Activated T-helper 2 cell treated with anti-CD3 and anti-CD28 coated beads, Interferon-gamma antibody, Interleukin-2, Interleukin-4, amounts not matched to agents 10 μg/mL and 5 μg/mL and 100 μg/mL, durations not matched to agents 14 hours and 24 hours and 36 hours (primary cell): ENCODE measurements at regions not wholly inside any gene's neighbourhood (a gene's known extent, or its start where the extent isn't known, plus 50 kb on each side); places are given as distances from the start of the nearest gene placed in this dataset.

ENCODE experiments used
- DNase-seq: peaks from one replicate; pipeline ENCODE4 v3.0.0; 2021; ENCODE audit warnings: low spot score
- H3K27ac Mint-ChIP-seq: one replicate; pipeline ENCODE4 v1.8.0; 2021; ENCODE audit warnings: mixed read lengths
- H3K27me3 Mint-ChIP-seq: one replicate; pipeline ENCODE4 v1.8.0; 2021; ENCODE audit warnings: low read depth, mixed read lengths
- H3K36me3 Mint-ChIP-seq: one replicate; pipeline ENCODE4 v1.8.0; 2021; ENCODE audit warnings: low read depth, mixed read lengths
- H3K4me1 Mint-ChIP-seq: one replicate; pipeline ENCODE4 v1.8.0; 2021; ENCODE audit warnings: low read depth, mixed read lengths
- H3K4me3 Mint-ChIP-seq: one replicate; pipeline ENCODE4 v1.8.0; 2021; ENCODE audit warnings: low read depth, mild to moderate bottlenecking, moderate library complexity, mixed read lengths
- H3K9me3 Mint-ChIP-seq: one replicate; pipeline ENCODE4 v1.8.0; 2021; ENCODE audit warnings: mixed read lengths
- intact Hi-C: fragments of 100-400 bp; cut with micrococcal nuclease; formaldehyde crosslinking; loops from one replicate; pipeline ENCODE4 v1.15.1; 2023

GRCh38 chr2:18741191-18741590, 151.8 kb upstream of the NT5C1B start:
- Mint-ChIP-seq H3K27me3 (no peaks in the 10 kb centered on the region), H3K27ac (no peak overlapping the region), H3K4me1 (no peaks in the 10 kb centered on the region), H3K36me3 (no peaks in the 10 kb centered on the region), H3K4me3 (no peak overlapping the region), H3K9me3 (no peaks in the 10 kb centered on the region)
- DNase-seq: no peak
- intact Hi-C loops: no loop called here

GRCh38 chr2:18740474-18740881, 151.1 kb upstream of the NT5C1B start:
- Mint-ChIP-seq H3K27ac (no peak overlapping the region), H3K36me3 (no peaks in the 10 kb centered on the region), H3K4me3 (no peak overlapping the region), H3K27me3 (no peaks in the 10 kb centered on the region), H3K9me3 (no peaks in the 10 kb centered on the region), H3K4me1 (no peaks in the 10 kb centered on the region)
- intact Hi-C loops: no loop called here
- no peak for DNase-seq

GRCh38 chr2:18731666-18732065, 142.3 kb upstream of the NT5C1B start:
- intact Hi-C loops: no loop called here
- H3K9me3 Mint-ChIP-seq: no peaks in the 10 kb centered on the region
- no peak for DNase-seq
- no peaks in the 10 kb centered on the region for H3K27me3 Mint-ChIP-seq
- no peak overlapping the region for H3K4me3 Mint-ChIP-seq
- no peaks in the 10 kb centered on the region for H3K36me3 Mint-ChIP-seq
- H3K27ac Mint-ChIP-seq: no peak overlapping the region
- no peaks in the 10 kb centered on the region for H3K4me1 Mint-ChIP-seq

GRCh38 chr2:18724371-18725145, 135.2 kb upstream of the NT5C1B start:
- DNase-seq: no peak
- no peaks in the 10 kb centered on the region for H3K4me1 Mint-ChIP-seq
- H3K9me3 Mint-ChIP-seq: no peaks in the 10 kb centered on the region
- intact Hi-C loops: no loop called here
- H3K27me3 Mint-ChIP-seq: no peaks in the 10 kb centered on the region
- H3K4me3 Mint-ChIP-seq: no peak overlapping the region
- no peak overlapping the region for H3K27ac Mint-ChIP-seq
- H3K36me3 Mint-ChIP-seq: no peaks in the 10 kb centered on the region

- intact Hi-C loops: no loop called here
- no peak for DNase-seq
- no peaks in the 10 kb centered on the region for H3K36me3 Mint-ChIP-seq
- no peaks in the 10 kb centered on the region for H3K4me1 Mint-ChIP-seq
- H3K9me3 Mint-ChIP-seq: no peaks in the 10 kb centered on the region
- H3K27me3 Mint-ChIP-seq: no peaks in the 10 kb centered on the region
- no peak overlapping the region for H3K27ac Mint-ChIP-seq
- H3K4me3 Mint-ChIP-seq: no peak overlapping the region
Observed at GRCh38 chr2:18723219-18723618, 133.8 kb upstream of the NT5C1B start.

GRCh38 chr2:18722101-18722500, 132.7 kb upstream of the NT5C1B start:
- H3K27ac Mint-ChIP-seq: no peak overlapping the region
- no peaks in the 10 kb centered on the region for H3K9me3 Mint-ChIP-seq
- no peaks in the 10 kb centered on the region for H3K27me3 Mint-ChIP-seq
- DNase-seq: no peak
- no peaks in the 10 kb centered on the region for H3K4me1 Mint-ChIP-seq
- intact Hi-C loops: no loop called here
- no peaks in the 10 kb centered on the region for H3K36me3 Mint-ChIP-seq
- no peak overlapping the region for H3K4me3 Mint-ChIP-seq

GRCh38 chr2:18721038-18721922, 131.9 kb upstream of the NT5C1B start:
- Mint-ChIP-seq H3K27me3 (no peaks in the 10 kb centered on the region), H3K4me1 (no peaks in the 10 kb centered on the region), H3K27ac (no peak overlapping the region), H3K4me3 (no peak overlapping the region), H3K9me3 (no peaks in the 10 kb centered on the region), H3K36me3 (no peaks in the 10 kb centered on the region)
- intact Hi-C loops: no loop called here
- no peak for DNase-seq

- no peaks in the 10 kb centered on the region for H3K27me3 Mint-ChIP-seq
- H3K27ac Mint-ChIP-seq: no peak overlapping the region
- intact Hi-C loops: no loop called here
- no peak overlapping the region for H3K4me3 Mint-ChIP-seq
- DNase-seq: no peak
- no peaks in the 10 kb centered on the region for H3K9me3 Mint-ChIP-seq
- H3K36me3 Mint-ChIP-seq: no peaks in the 10 kb centered on the region
- H3K4me1 Mint-ChIP-seq: no peaks in the 10 kb centered on the region
Observed at GRCh38 chr2:18719978-18720775, 130.8 kb upstream of the NT5C1B start.

- DNase-seq: no peak
- Mint-ChIP-seq H3K4me3 (no peak overlapping the region), H3K27ac (no peak overlapping the region), H3K4me1 (no peaks in the 10 kb centered on the region), H3K9me3 (peaks cover 3% of the 10 kb centered on the region), H3K36me3 (no peaks in the 10 kb centered on the region), H3K27me3 (no peaks in the 10 kb centered on the region)
- intact Hi-C loops: no loop called here
Observed at GRCh38 chr2:18708203-18708715, 118.9 kb upstream of the NT5C1B start.

- H3K27ac Mint-ChIP-seq: no peak overlapping the region
- H3K27me3 Mint-ChIP-seq: no peaks in the 10 kb centered on the region
- H3K9me3 Mint-ChIP-seq: no peaks in the 10 kb centered on the region
- no peak overlapping the region for H3K4me3 Mint-ChIP-seq
- no peaks in the 10 kb centered on the region for H3K36me3 Mint-ChIP-seq
- DNase-seq: no peak
- intact Hi-C loops: no loop called here
- H3K4me1 Mint-ChIP-seq: no peaks in the 10 kb centered on the region
Observed at GRCh38 chr2:18706001-18706400, 116.6 kb upstream of the NT5C1B start.

GRCh38 chr2:18704276-18704675, 114.9 kb upstream of the NT5C1B start:
- Mint-ChIP-seq H3K9me3 (no peaks in the 10 kb centered on the region), H3K4me1 (no peaks in the 10 kb centered on the region), H3K27me3 (no peaks in the 10 kb centered on the region), H3K27ac (no peak overlapping the region), H3K36me3 (no peaks in the 10 kb centered on the region), H3K4me3 (no peak overlapping the region)
- intact Hi-C loops: no loop called here
- no peak for DNase-seq

- no peak for DNase-seq
- no peak overlapping the region for H3K27ac Mint-ChIP-seq
- H3K4me1 Mint-ChIP-seq: no peaks in the 10 kb centered on the region
- intact Hi-C loops: no loop called here
- H3K36me3 Mint-ChIP-seq: no peaks in the 10 kb centered on the region
- no peak overlapping the region for H3K4me3 Mint-ChIP-seq
- H3K27me3 Mint-ChIP-seq: no peaks in the 10 kb centered on the region
- no peaks in the 10 kb centered on the region for H3K9me3 Mint-ChIP-seq
Observed at GRCh38 chr2:18703555-18703954, 114.2 kb upstream of the NT5C1B start.
